NCI-H146 treated with DMSO at 0.1 percent for 48 hours (cell line): ENCODE measurements at regions not wholly inside any gene's neighbourhood (a gene's known extent, or its start where the extent isn't known, plus 50 kb on each side); places are given as distances from the start of the nearest gene placed in this dataset.
"Not testable (repeated sequence)": the region's sequence is repeated elsewhere in the genome, so short reads cannot be mapped to it uniquely, and the experiment has no call there.

Experiments used
- DNase-seq: peaks from one replicate; lab custom pipeline; 2025; ENCODE audit not compliant: unreplicated experiment; lab: John Stamatoyannopoulos, UW

DNA sequence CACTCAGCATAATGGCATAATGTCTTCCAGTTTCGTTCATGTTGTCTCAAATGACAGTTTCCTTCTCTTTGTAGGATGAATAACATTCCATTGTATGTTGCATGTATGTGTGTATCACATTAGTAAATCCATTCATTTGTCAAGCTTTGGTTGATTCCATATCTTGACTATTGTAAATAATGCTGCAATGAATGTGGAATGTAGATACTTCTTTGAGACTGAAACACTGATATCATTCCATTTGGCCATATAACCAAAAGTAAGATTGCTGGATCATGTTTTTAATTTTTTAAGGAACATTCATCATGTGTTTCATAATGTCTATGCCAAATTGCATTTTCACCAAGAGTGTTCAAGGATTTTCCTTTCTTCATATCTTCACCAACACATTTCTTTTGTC lies 1711.4 kb upstream of the PIK3C3 start:
- DNase-seq = no peak

DNA sequence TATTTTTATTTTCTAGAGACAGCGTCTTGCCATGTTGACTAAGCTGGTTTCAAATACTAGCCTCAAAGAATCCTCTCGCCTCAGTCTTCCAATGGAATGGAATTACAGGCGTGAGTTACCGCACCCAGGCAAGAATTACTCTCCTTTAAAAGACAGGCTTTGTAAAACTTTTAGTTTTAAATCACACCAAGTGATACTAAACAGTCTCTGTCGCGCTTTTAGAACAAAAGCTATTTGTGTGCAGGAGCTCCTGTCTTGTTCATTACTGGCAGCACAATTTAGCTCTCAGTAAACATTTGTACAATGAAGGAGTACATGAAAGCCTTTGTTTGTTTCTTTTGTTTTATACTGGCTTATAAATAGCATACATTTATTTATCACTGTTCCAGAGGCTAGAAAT lies 1719.2 kb upstream of the PIK3C3 start:
- DNase-seq = no peak

DNA sequence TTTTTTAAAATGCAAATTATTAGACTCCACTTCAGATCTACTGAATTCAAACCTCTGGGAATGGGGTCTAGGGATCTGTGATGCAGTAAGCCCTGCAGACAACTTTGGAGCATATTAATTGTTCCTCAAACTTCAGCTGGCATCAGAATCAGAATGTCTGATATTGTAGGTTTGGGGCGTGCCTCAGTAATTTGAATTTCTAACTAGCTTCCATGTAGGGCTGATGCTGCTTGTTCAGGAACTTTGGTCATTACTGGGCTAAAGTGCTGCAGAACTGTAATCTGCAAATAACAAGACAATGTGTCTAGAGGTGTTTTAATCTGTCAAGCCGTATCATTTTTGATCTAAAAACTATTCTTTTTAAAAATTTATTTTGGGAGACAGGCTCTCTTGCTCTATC lies 1719.7 kb upstream of the PIK3C3 start:
- DNase-seq = no peak

DNA sequence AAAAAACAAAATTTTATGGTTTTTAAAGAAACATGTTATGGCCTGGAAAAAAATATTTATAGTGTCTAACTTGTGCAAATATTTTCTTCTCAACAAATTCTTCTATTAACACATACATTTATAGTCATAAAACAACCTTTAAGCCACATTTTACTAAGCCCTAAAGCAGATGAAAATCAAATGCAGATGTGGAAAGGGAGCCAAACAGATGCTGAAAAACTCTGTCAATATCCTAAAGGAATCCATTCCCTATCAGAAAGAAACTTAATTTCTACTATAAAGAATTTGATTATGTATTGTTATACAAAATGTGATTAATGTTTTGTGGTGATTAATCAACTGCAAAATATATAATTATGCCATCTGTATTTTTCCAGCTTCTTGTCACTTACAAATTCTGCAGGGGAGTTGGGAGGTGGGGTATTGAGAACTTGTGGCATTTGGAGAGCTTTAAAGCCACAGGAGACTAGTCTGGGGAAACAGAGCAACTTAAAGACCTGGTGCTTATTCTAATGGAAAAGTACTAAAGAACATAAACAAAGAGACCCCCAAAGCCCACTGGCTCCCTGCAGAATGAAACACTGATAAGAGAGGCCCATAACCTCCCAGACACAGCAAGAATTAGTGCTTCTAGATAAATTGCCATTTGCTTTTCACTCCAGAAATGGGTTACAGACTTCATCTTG lies 1721.0 kb upstream of the PIK3C3 start:
- DNase-seq = no peak

DNA sequence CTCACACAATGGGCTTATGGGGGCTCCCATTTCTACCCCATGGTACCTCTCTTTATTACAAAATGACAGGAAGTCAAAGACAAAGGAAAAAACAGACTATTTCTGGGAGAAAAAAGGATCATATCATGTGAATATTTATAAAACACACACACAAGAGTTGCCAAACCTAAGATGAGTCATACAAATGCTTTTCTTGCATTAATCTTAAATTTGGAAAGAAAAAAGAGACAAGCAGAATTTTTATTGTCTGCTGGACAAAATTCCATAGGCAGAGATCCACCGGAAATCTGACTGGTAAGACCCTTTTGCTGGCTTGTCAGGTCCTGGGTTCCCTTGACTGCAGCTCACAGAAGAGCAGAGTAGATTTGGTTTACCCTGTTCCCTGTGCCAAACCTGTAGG lies 1732.3 kb upstream of the PIK3C3 start:
- no peak for DNase-seq

DNA sequence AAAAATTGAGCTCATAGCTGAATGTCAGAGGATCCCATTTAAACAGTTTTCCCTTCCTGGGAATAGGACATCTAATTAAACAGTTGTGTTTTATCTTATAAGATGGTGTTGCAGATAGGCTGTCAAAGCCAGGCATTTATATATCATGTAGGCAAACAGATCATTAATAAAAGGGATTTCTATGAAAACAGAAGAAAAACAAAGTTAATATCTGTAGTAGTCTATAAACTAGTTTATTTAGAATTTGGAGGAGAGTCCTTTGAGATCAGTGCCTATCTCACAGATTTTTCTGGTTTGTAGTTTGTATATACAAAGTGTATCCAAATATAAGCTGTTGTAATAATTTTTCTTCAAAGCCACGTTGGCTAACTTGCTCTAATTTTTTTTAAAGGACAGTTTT lies 1738.2 kb upstream of the PIK3C3 start:
- DNase-seq = no peak

DNA sequence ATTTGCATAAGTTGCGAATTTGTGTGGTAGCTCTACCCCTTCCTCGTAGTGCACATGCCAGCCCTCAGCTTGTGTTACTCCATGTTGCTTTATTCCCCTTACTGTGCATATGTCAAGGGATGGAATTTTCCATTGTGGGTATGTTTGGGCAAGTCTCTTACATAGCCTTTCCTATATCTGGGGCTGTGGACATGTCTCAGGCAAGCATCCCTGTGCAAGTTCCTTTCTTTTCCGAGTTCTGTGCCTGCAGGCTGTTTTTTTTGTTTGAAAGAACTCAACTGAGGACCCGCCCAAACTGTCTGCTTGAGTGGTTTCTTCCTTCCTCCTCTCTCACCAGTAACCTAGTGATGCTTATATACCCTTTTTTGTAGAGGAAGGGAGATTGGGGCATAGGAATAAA lies 1739.1 kb upstream of the PIK3C3 start:
- no peak for DNase-seq

DNA sequence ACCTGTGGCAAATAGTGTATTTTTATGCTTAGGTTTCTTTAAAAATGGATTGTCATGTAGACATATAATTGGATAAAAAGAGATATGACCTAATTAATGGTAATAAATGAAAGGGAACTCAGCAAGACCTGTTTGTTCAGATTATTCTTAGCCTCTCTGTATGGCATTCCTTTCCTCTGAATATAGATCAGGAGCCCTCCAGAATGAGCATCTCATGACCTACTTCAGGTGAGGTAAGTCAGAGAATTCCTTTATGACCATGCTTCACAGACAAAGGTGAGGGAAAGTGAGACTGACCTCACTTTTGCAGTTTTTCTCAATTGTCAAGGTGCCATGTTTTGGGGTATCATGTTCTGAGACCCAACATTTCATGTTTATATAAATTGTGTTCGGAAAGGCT lies 1744.3 kb upstream of the PIK3C3 start:
- no peak for DNase-seq

DNA sequence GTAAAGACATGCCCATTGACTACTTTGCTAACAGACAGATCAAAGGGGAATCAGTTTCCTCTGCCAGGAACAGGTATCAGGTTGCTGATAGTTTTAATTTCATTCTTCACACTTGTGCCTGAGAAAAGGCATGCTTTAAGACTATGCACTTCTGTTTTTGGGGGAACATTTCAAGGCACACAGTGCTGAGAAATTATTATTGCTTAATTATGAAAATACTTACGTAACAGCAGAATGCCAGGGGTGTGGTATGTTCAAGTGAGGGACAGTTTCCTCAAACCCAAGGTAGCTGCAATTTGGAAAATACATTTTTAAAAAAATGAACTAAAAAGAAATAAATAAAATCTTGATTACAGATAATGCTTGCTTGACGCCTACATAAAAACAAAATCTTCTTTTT lies 1746.1 kb upstream of the PIK3C3 start:
- no peak for DNase-seq

DNA sequence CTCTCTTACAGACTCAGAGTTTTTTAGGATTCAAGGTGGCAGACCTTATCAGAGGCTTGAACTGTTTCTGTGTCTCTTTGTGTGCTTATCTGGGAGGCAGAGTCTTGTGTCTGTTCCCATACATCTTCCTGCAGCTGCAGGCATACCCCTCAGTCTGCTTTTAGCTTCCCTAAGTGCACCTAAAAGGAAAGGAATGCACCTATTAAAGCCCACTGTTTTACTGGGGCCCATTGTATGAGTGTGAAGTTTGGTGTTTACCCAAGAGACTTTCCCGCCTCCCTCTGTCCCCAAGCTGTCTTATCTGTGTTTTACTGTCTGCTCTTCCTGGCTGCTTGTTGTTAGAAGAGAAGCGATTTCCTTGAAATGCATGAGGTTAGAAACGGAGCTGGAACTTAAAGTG lies 1757.3 kb upstream of the PIK3C3 start:
- DNase-seq = peak; percentile 62

DNA sequence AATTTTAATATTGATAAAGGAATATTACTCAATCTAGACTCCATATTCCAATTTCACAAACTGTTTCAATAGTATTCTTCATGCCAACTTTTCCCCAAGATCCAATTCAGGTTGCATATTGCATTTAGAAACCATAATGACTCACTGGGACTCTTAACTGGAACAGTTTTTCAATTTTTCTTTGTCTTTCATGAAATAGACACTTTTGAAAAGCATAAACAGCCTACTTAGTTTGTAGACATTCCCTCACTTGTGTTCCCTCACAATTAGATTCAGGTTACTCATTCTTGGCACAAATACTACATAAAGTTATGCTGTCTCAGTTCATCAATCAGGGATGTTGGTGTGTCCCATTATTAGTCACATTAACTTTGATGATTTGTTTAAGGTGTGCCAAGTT lies 1768.4 kb upstream of the PIK3C3 start:
- DNase-seq = no peak

DNA sequence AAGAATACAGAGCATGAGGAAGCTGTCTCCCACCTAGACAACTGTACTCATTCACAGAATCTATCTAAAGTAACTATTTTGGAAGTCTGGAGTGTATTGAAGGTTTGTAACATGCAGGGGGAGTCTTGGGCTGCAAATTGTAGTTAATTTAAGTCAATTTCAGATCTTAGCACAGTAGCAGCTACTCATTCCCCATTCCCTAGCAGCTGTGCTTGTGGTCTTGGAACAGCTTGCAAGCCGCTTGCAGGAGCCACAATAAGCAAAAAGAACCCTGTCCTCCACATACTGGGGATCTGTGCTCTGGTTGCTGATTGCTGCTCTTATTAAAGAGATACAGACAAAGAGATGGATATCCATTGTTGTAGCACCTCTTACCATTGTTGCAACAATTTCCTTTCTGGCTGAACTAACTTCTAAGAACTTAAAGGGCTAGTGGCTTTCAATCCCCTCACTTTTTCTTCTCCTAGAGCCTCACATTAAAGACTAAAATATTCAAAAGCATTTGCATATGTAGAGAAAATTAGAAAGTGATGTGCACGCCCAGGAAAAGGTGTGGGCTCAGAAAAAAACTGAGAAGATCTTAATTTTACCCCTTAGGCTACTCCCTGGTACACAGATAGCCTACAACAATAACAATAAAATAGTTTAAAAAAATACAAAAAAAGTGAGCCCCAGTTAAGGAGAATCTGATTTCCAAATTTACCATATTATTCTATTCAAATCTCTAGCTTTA lies 1775.1 kb upstream of the PIK3C3 start:
- no peak for DNase-seq

DNA sequence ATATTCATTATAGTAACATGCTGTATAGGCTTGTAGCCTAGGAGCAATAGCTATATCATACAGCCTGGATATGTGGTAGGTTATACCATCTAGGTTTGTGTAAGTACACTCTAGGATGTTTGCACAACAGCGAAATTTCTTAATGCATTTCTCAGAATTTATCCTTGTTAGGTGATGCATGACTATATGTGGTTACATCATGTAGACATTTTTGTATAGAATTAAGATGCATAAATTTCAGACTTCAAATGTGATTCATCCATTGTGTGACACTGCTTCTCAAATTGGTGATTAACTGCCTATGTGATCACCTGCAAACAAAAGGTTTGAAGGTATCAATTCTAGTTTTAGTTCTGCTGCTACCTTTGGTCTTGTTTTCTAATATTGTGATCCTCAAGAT lies 1787.0 kb upstream of the PIK3C3 start:
- DNase-seq = no peak

DNA sequence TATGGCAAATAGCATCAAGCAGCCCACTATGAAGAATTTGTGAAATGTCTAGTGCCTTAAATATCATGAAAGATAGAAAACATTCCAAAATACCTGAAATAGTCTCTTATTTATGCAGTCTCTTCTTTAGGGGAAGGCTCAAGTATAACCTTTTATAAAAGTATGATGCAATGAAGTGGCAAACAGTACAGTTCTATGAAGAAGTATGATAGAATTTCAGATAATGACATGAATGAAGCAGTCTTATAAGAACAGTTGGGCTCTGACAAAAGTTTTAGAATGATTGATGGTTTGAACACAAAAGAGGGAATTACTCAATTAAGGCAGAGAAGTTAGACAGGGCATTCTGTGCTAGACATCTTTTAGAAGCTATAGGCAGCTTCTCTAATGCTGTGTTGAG lies 1791.8 kb upstream of the PIK3C3 start:
- DNase-seq = no peak

DNA sequence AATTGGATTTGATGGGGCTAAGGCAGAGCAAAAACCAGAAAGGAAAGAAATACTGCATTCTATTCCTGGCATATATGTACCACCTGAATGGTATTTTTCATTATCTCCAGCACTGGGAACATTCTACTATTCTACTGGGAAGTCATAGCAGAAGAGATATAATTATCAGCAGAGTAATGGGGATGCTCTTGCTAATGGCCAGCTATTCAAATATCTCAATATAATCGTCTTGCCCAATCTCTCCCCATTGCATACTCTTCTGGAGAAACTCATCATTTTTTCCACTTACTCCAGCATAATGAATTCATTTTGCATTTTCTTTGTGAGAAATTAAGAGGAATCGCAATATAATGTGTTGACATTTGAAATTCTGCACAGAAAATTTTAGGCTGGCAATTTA lies 1794.7 kb upstream of the PIK3C3 start:
- DNase-seq = peak; percentile 61

DNA sequence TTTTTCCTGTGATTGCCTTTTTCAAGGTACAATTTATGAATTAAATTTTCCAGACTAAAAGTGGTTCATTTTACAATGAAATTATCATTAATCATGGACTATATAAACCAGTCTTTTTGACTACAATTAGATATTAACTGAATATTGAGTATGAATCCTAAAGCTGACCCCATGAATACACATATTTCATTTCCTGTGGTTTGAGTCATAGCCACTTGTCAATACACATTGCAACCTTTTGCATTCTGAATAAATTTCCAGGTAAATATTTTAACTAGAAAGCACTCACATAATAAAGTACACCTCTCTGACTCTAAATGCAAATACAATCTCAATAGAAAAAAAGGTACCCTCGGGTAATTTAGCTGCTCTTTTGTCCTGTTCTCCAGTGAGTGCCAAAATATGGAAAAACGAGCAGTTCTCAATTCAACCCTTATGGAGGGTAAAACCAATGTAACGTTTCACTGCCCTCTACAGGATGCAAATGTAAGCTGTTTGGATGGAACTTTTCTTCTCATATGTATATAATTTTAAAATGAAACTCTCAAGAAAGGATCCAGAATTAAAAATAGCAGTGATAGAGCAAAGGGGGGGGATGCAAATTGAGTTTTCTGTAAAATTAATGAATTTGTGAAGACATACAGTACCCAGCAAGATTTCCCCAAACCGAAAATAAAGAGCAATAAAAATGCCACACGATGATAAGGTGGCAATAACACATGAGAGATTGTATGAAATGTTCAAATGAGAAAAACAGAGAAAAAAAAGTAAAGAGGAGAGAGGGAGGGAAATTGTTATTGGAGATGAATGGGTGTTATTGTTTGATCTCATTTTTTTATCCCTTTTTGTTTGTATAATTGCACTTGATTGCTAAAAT lies 1795.7 kb upstream of the PIK3C3 start:
- peak; percentile 99 for DNase-seq

DNA sequence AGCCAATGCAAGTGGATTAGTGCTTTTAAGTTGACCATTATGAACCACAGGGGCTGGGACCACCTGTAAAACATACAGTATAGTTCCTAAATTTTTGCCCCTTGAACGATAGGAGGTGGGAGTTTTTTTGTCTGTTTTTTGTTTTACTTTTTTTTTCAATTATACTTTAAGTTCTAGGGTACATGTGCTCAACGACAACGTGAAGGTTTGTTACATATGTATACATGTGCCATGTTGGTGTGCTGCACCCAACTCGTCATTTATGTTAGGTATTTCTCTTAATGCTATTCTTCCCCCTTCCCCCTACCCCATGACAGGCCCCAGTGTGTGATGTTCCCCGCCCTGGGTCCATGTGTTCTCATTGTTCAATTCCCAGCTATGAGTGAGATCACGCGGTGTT lies 1797.9 kb upstream of the PIK3C3 start:
- no peak for DNase-seq

DNA sequence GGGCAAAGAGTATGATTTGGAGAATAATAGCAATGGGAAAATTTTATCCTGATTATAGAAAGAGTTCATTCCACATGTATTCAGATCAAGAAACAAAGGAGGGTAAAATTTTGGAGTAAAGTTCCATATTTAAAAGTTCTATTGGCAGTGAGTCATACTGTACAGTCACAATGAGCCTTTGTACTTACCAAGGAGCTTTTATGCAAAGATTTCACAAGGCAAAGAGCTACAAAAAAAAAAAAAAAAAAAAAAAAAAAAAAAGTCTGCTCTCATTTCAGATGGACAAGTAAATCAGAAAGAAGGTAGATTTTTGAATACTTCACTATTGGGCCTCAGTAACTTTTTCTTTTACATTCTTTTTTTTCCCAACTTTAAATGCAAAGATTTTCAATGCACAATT lies 1802.2 kb upstream of the PIK3C3 start:
- no peak for DNase-seq

DNA sequence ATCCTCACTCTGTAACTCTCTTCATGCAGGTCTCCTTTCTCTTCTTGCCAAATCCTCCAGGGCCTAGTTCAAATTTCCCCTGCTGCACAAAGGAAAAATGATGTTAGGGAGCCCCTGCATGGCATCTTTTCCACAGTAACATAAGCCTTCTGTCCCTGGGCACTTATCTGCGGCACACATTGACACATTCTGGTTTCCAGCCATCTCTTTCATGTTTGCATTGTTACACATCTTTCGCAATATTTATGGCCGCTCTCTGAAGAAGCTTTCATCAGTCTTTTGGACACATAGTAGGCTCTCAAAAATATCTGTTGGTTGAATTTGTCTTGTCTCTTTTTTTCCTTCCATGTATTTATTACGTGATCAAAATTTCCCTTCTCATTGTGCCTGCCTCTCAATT lies 1806.1 kb upstream of the PIK3C3 start:
- no peak for DNase-seq

DNA sequence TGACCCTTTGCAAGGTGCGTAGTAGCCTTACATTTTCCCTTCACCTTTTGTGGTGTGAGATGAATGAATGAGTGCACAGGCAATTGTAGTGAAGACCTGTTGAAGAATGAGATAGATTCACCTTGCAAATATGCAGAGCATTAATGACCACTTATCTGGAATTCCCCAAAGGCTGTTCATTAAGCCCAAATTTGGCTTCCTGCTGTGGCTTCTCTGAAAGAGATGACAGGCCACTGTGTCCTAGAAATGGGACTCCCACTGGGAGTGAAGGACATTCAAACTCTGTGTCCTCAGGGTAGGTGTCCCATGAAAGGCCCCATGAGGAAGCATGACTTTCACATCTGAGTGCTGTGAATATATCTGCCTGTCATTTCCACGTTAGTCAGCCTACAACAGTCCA lies 1821.8 kb upstream of the PIK3C3 start:
- DNase-seq = peak; percentile 95

DNA sequence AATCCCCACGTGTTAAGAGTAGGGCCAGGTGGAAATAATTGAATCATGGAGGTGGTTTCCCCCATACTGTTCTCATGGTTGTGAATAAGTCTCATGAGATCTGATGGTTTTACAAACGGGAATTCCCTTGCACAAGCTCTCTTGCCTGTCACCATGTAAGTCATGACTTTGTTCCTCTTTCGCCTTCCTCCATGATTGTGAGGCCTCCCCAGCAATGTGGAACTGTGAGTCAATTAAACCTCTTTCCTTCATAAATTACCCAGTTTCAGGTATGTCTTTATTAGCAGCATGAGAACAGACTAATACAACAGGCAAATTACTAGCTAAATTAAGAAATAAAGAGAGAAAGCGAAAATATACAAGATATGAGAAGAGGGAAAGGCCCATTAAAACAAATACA lies 1822.6 kb upstream of the PIK3C3 start:
- not testable (repeated sequence) for DNase-seq

DNA sequence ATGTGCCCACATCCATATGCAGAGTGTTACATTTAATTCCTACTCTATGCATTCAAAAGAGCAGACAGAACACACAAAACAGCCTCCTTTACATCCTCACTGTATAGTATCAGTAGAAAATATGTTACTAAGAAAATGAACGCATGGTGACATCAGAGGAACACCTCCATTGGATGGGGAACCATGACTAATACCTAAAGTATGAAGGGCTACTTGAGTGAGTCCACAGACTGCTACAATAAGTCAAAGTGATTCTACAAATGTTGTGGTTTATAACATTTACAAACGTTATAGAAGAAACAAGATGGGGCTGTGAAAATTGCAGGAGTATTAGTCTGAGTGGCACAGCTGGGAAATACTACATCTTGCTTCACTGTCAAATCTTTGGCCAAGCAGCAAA lies 1830.9 kb upstream of the PIK3C3 start:
- no peak for DNase-seq
